Smooth muscle cell (in vitro differentiated cells): ENCODE measurements at regions not wholly inside any gene's neighbourhood (a gene's known extent, or its start where the extent isn't known, plus 50 kb on each side); places are given as distances from the start of the nearest gene placed in this dataset.

Experiments used
- DNase-seq: peaks from one replicate; lab custom pipeline; 2025; ENCODE audit not compliant: unreplicated experiment; lab: John Stamatoyannopoulos, UW
- H2AFZ ChIP-seq: fragments of 200-600 bp; sonication (generic); 2 replicates; pipeline ENCODE4 v1.6.0; 2016; ENCODE audit warnings: antibody characterized with exemption, low read depth, mild to moderate bottlenecking
- H3F3A ChIP-seq: fragments of 200-600 bp; sonication (generic); 2 replicates; pipeline ENCODE4 v1.6.0; 2017; ENCODE audit warnings: antibody characterized with exemption, low read depth
- H3K27ac ChIP-seq: fragments of 200-600 bp; sonication (generic); 2 replicates; pipeline ENCODE4 v1.5.1; 2016; ENCODE audit warnings: low read depth, mild to moderate bottlenecking
- H3K27me3 ChIP-seq: fragments of 200-600 bp; sonication (generic); 2 replicates; pipeline ENCODE4 v1.6.1; 2016; ENCODE audit warnings: low read depth, mild to moderate bottlenecking
- H3K36me3 ChIP-seq: fragments of 200-600 bp; sonication (generic); 2 replicates; pipeline ENCODE4 v1.5.1; 2016; ENCODE audit warnings: low read depth
- H3K4me1 ChIP-seq: fragments of 200-600 bp; sonication (generic); 2 replicates; pipeline ENCODE4 v1.5.1; 2016; ENCODE audit warnings: low read depth
- H3K4me2 ChIP-seq: fragments of 200-600 bp; sonication (generic); 2 replicates; pipeline ENCODE4 v1.6.0; 2016; ENCODE audit warnings: mild to moderate bottlenecking
- H3K4me3 ChIP-seq: fragments of 200-600 bp; sonication (generic); 2 replicates; pipeline ENCODE4 v1.5.1; 2016; ENCODE audit warnings: mild to moderate bottlenecking
- H3K79me2 ChIP-seq: fragments of 200-600 bp; sonication (generic); 2 replicates; pipeline ENCODE4 v1.6.0; 2016; ENCODE audit warnings: low read depth, mild to moderate bottlenecking
- H3K9ac ChIP-seq: fragments of 200-600 bp; sonication (generic); 2 replicates; pipeline ENCODE4 v1.6.0; 2016; ENCODE audit warnings: low read depth
- H3K9me3 ChIP-seq: fragments of 200-600 bp; sonication (generic); replicated peaks from 2 replicates; pipeline ENCODE4 v1.5.1; 2016; ENCODE audit warnings: low read depth
- H4K20me1 ChIP-seq: fragments of 200-600 bp; sonication (generic); 2 replicates; pipeline ENCODE4 v1.6.0; 2016; ENCODE audit warnings: low read depth
- WGBS: methylation state at CpG from one replicate; pipeline ENCODE4 v1.1.7; 2016; ENCODE audit warnings: low lambda C conversion rate; 5-methylcytosine and 5-hydroxymethylcytosine counted together
- TF ChIP-seq, protein P1 (sequence below): fragments of 200-600 bp; sonication (generic); IDR thresholded peaks from 2 replicates; pipeline ENCODE4 v1.5.1; 2017; ENCODE audit warnings: borderline replicate concordance, mild to moderate bottlenecking, antibody characterized with exemption; ENCODE audit not compliant: insufficient read depth, poor library complexity, severe bottlenecking

DNA sequence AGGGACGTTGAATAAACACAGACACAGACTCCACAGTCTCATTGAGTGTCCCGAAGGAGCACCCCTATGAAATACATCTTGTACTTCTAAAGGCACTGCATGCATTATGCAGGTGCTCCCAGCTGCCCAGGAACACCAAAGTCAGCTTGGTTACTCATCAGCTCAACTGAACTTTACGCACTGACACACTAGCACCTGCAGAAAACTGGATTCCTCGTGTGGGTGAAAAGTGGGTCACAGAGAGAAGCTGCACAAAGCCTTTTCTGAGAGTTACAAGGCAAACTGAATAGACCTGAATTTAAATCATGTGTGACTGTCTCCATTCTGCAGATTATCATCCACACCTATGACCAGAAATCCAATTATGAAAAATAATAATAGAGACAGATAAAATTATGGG lies 527.5 kb upstream of the NBEA start:
- 92% methylated on average over 4 of the region's 4 CpGs for WGBS
- H3K79me2 ChIP-seq: no peaks in the 10 kb centered on the region

DNA sequence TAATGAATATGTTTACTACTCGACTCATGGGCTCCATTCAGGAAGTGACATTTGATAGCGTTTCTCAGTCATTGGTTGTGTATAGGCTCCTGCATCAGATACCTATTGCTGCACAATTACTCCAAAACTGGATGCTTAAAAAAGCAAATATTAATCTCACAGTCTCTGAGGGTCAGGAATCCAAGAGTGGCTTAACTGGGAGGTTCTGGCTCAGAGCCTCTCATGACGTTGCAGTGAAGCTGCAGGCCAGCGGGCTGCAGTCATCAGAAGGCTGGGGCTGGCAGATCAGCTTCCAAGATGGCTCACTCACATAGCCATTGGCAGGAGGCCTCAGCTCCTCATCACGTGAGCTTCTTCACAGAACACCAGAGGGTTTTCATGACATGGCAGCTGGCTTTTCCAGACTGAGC lies 525.1 kb upstream of the NBEA start:
- no peak overlapping the region for H2AFZ ChIP-seq
- no peaks in the 10 kb centered on the region for H3F3A ChIP-seq
- H3K36me3 ChIP-seq: no peaks in the 10 kb centered on the region
- no peaks in the 10 kb centered on the region for H3K4me1 ChIP-seq
- 58% methylated on average over 5 of the region's 5 CpGs for WGBS
- H3K4me3 ChIP-seq: no peak overlapping the region
- H3K4me2 ChIP-seq: no peak overlapping the region
- TF ChIP-seq, protein P1, sequence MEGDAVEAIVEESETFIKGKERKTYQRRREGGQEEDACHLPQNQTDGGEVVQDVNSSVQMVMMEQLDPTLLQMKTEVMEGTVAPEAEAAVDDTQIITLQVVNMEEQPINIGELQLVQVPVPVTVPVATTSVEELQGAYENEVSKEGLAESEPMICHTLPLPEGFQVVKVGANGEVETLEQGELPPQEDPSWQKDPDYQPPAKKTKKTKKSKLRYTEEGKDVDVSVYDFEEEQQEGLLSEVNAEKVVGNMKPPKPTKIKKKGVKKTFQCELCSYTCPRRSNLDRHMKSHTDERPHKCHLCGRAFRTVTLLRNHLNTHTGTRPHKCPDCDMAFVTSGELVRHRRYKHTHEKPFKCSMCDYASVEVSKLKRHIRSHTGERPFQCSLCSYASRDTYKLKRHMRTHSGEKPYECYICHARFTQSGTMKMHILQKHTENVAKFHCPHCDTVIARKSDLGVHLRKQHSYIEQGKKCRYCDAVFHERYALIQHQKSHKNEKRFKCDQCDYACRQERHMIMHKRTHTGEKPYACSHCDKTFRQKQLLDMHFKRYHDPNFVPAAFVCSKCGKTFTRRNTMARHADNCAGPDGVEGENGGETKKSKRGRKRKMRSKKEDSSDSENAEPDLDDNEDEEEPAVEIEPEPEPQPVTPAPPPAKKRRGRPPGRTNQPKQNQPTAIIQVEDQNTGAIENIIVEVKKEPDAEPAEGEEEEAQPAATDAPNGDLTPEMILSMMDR: no peak
- no peaks in the 10 kb centered on the region for H3K9me3 ChIP-seq
- DNase-seq: no peak
- no peaks in the 10 kb centered on the region for H4K20me1 ChIP-seq
- H3K27ac ChIP-seq: no peak overlapping the region
- H3K79me2 ChIP-seq: no peaks in the 10 kb centered on the region
- no peak overlapping the region for H3K9ac ChIP-seq
- H3K27me3 ChIP-seq: no peaks in the 10 kb centered on the region

More for the DNA sequence above, 527.5 kb upstream of the NBEA start:
- H3K4me3 ChIP-seq: no peak overlapping the region
- no peak overlapping the region for H3K27ac ChIP-seq
- H3K9me3 ChIP-seq: no peaks in the 10 kb centered on the region
- H2AFZ ChIP-seq: no peak overlapping the region
- TF ChIP-seq, protein P1: no peak
- H3K9ac ChIP-seq: no peak overlapping the region
- no peaks in the 10 kb centered on the region for H3K4me1 ChIP-seq
- H3K36me3 ChIP-seq: no peaks in the 10 kb centered on the region
- H3K4me2 ChIP-seq: no peak overlapping the region
- DNase-seq: no peak
- no peaks in the 10 kb centered on the region for H3K27me3 ChIP-seq
- H4K20me1 ChIP-seq: no peaks in the 10 kb centered on the region
- H3F3A ChIP-seq: no peaks in the 10 kb centered on the region

DNA sequence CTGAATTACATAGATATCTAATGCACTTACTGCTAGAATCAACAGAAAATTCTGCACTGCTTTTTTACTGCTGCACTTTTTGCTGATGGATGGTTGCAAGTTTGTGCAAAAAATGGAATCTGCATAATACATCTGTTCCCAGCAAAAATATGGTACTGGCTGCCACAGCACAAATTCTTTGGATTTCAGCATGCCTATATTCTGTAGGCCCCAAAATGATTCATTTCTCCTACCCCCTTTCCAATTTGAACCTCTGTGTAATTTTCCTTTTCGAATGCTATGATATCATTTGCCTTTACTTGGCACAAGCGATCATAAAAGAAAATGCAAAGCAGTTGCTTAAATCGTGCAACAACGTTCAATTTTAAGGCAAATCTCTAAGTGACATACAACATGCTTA lies 524.2 kb upstream of the NBEA start:
- Histone ChIP-seq H3F3A (no peaks in the 10 kb centered on the region), H3K27ac (no peak overlapping the region), H3K4me2 (no peak overlapping the region), H3K36me3 (no peaks in the 10 kb centered on the region), H2AFZ (no peak overlapping the region), H3K4me1 (no peaks in the 10 kb centered on the region), H3K9me3 (no peaks in the 10 kb centered on the region), H3K9ac (no peak overlapping the region), H3K27me3 (no peaks in the 10 kb centered on the region), H4K20me1 (no peaks in the 10 kb centered on the region), H3K4me3 (no peak overlapping the region), H3K79me2 (no peaks in the 10 kb centered on the region)
- TF ChIP-seq, protein P1: no peak
- WGBS: 95% methylated on average over 4 of the region's 4 CpGs
- DNase-seq: no peak

DNA sequence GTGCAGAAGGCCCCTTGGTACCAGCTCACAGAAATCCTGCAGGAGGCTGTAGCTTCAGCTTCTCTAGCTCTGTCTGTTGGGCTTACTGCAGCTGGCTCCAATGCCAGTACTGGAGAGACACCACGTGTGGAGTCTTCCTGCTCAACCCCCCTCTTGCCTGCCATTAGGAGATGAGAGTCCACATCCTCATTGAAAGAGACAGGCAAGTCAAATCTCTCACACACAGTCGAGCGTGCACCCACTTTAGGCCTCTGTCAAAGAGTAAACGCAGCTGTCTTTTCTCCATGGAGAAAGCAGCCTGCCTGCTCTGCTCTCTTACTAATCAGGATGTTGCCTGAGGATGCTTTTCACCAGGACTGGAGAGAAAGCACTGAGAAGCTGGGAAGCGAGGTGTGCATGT lies 523.0 kb upstream of the NBEA start:
- H3K9me3 ChIP-seq: no peaks in the 10 kb centered on the region
- H3K4me1 ChIP-seq: no peaks in the 10 kb centered on the region
- WGBS: 76% methylated on average over 5 of the region's 5 CpGs
- no peak overlapping the region for H3K4me2 ChIP-seq
- H3K27ac ChIP-seq: no peak overlapping the region
- H3K36me3 ChIP-seq: no peaks in the 10 kb centered on the region
- H3K79me2 ChIP-seq: no peaks in the 10 kb centered on the region
- no peaks in the 10 kb centered on the region for H3F3A ChIP-seq
- no peaks in the 10 kb centered on the region for H4K20me1 ChIP-seq
- H3K27me3 ChIP-seq: no peaks in the 10 kb centered on the region
- TF ChIP-seq, protein P1: no peak
- H2AFZ ChIP-seq: peak overlapping the region; percentile 54
- no peak overlapping the region for H3K4me3 ChIP-seq
- no peak overlapping the region for H3K9ac ChIP-seq
- DNase-seq: no peak
